ENCODE measurements at regions not wholly inside any gene's neighbourhood (a gene's known extent, or its start where the extent isn't known, plus 50 kb on each side); places are given as distances from the start of the nearest gene placed in this dataset.
"Not testable (repeated sequence)": the region's sequence is repeated elsewhere in the genome, so short reads cannot be mapped to it uniquely, and the experiment has no call there.

DNA sequence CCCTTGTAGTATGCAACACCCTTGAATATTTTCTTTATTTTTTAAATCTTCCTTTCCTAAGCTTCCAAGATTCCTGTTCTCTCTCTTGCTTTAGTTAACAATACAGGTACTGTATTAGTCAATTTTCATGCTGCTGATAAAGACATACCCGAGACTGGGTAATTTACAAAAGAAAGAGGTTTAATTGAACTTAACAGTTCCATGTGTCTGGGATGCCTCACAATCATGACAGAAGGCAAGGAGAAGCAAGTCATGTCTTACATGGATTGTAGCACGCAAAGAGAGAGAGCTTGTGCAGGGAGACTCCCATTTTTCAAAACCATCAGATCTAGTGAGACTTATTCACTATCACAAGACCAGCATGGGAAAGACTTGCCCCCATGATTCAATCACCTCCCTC is 1024.3 kb downstream of the PCDH9 start:
- WGBS = 40% methylated on average over 2 of the region's 2 CpGs
- no peaks in the 10 kb centered on the region for H3K36me3 ChIP-seq (ENCODE audit: insufficient read depth)
- no peak overlapping the region for H3K4me3 ChIP-seq (ENCODE audit: low read depth, low read length)
- H3K4me1 ChIP-seq (ENCODE audit: insufficient read depth) = no peaks in the 10 kb centered on the region
- no peak overlapping the region for H3K27ac ChIP-seq (ENCODE audit: low read depth)
- DNase-seq (ENCODE audit: extremely low spot score) = no peak

DNA sequence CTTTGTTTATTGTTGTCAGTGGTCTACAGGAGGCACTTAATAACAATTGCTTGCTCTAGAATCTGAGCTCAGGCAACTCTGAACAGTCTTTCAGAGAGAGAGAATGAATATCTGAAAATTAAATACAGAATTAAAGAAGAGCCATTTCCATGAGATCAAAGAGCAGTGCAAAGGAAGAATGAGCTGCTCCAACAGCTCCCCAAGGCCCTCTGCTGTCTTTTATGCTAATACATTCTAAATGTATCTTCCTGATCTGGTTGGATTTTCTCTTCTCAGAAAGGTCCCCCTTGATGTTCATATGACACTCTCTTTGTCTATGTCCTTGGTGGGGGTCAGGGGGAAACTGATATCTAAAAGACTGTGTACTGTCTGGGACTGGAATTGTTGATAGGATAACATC is 1029.6 kb downstream of the PCDH9 start:
- Histone ChIP-seq H3K27ac (ENCODE audit: low read depth) (no peak overlapping the region), H3K4me3 (ENCODE audit: low read depth, low read length) (no peak overlapping the region)
- DNase-seq (ENCODE audit: extremely low spot score) = no peak

DNA sequence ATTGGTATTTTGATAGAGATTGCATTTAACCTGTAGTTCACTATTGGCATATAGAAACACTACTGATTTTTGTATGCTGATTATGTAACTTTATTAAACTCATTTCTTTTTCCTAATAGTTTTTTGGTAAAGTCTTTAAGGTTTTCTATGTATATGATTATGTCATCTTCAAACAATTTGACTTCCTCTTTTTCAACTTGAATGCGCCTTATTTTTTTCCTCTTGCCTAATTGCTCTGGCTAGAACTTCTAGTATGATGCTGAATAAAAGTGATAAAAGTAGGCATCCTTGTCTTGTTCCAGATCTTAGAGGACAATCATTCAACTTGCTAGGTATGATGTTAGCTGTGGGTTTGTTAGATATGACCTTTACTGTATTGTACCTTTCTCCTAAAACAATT is 1034.9 kb downstream of the PCDH9 start:
- 98% methylated on average over 1 of the region's 1 CpG for WGBS
- Histone ChIP-seq H3K4me1 (ENCODE audit: insufficient read depth) (no peaks in the 10 kb centered on the region), H3K27ac (ENCODE audit: low read depth) (no peak overlapping the region), H3K36me3 (ENCODE audit: insufficient read depth) (no peaks in the 10 kb centered on the region), H3K4me3 (ENCODE audit: low read depth, low read length) (no peak overlapping the region)
- DNase-seq (ENCODE audit: extremely low spot score) = no peak

More for the DNA sequence above, 1029.6 kb downstream of the PCDH9 start:
- Histone ChIP-seq H3K36me3 (ENCODE audit: insufficient read depth) (no peaks in the 10 kb centered on the region), H3K4me1 (ENCODE audit: insufficient read depth) (no peaks in the 10 kb centered on the region)

DNA sequence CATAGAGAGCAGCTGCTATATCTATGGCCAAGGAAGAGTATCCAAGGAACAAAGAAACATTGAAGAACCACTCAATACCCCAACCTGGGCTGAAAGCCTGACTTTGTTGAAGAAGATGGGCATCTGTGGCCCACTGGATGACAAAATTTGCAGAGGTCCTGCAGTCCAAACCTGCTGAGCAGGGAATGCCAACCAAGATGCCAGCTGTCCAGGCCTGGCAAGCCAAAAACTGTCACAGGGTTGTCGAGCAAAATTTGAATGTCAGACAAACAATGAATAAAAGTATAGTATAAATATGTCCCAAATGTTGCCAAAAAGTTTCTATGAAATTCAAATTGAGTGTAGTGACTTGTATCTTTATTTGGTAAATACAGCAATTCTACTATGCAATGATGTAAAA is 1040.2 kb downstream of the PCDH9 start:
- Histone ChIP-seq H3K36me3 (ENCODE audit: insufficient read depth) (no peaks in the 10 kb centered on the region), H3K27ac (ENCODE audit: low read depth) (no peak overlapping the region), H3K4me3 (ENCODE audit: low read depth, low read length) (no peak overlapping the region), H3K4me1 (ENCODE audit: insufficient read depth) (no peaks in the 10 kb centered on the region)
- no peak for DNase-seq (ENCODE audit: extremely low spot score)
- 71% methylated on average over 1 of the region's 1 CpG for WGBS

DNA sequence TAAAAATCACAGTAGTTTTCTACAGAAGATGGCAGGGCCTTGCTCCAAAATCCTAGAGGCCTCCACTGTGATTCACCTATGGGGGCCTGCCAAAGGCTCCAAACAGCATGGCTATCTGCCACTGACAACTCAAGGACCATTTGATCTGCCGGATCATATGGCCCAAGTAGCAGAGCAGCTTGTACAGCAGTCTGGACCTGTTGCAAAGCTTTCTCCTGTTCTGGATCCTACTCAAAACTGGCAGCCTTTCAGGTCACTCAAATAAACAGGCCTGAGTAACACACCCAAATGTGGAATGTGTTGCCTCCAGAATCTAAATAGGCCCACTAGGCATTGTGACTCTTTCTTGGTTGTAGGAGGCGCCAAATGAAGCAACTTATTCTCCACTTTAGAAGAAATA is 1049.3 kb downstream of the PCDH9 start:
- DNase-seq (ENCODE audit: extremely low spot score) = no peak
- 96% methylated on average over 2 of the region's 2 CpGs for WGBS
- H3K4me1 ChIP-seq (ENCODE audit: insufficient read depth) = no peaks in the 10 kb centered on the region
- H3K27ac ChIP-seq (ENCODE audit: low read depth) = no peak overlapping the region
- no peak overlapping the region for H3K4me3 ChIP-seq (ENCODE audit: low read depth, low read length)
- no peaks in the 10 kb centered on the region for H3K36me3 ChIP-seq (ENCODE audit: insufficient read depth)

DNA sequence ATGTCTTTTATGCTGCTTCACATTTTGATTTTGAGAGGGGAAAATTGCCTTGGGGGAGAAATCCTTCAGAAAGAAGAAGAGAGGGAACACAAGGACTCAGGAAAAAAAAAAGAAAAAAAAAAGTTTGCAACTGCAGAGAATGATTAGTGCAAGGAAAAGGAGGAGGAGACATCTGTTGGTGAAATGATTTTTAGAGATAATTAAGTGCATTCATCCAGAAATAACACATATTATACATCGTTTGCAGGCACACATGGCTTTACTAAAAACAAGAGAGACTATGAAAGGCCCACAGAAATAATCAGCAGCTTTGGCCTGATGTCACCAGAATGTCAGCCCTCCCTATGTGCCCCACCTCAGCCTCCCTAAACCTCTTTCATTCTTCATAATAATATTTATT is 1058.2 kb downstream of the PCDH9 start:
- H3K4me1 ChIP-seq (ENCODE audit: insufficient read depth) = no peaks in the 10 kb centered on the region
- no peak overlapping the region for H3K27ac ChIP-seq (ENCODE audit: low read depth)
- DNase-seq (ENCODE audit: extremely low spot score) = no peak
- H3K4me3 ChIP-seq (ENCODE audit: low read depth, low read length) = no peak overlapping the region
- H3K36me3 ChIP-seq (ENCODE audit: insufficient read depth) = no peaks in the 10 kb centered on the region
- WGBS = 67% methylated on average over 1 of the region's 1 CpG

DNA sequence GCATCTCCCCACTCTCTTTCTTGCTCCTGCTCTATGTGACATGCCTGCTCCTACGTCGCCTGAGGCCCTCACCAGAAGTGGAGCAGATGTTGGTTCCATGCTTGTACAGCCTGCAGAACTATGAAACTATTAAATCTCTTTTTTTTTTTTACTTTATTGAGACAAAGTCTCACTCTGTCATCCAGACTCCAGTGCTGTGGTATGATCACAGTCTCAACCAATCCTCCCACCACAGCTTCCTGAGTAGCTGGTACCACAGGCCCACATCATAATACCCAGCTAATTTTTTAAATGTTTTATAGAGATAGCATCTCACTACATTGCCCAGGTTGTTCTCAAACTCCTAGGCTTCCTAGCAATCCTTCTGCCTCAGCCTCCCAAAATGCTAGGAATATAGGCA is 1067.7 kb downstream of the PCDH9 start:
- H3K4me1 ChIP-seq (ENCODE audit: insufficient read depth) = no peaks in the 10 kb centered on the region
- no peak overlapping the region for H3K4me3 ChIP-seq (ENCODE audit: low read depth, low read length)
- H3K36me3 ChIP-seq (ENCODE audit: insufficient read depth) = no peaks in the 10 kb centered on the region
- no peak for DNase-seq (ENCODE audit: extremely low spot score)
- WGBS = 73% methylated on average over 2 of the region's 2 CpGs
- H3K27ac ChIP-seq (ENCODE audit: low read depth) = no peak overlapping the region

DNA sequence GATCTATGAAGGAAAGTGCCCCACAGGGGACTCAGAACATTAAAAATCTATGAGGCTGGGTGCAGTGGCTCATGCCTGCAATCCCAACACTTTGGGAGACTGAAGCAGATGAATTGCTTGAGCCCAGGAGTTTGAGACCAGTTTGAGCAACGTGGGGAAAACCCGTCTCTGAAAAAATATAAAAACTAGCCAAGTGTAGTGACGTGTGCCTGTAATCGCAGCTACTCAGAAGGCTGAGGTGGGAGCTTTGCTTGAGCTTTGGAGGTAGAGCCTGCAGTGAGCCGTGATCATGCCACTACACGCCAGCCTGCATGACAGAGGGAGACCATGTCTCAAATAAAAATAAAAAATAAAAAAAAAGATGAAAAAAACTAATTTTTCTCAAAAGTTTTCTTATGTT is 1070.6 kb downstream of the PCDH9 start:
- no peak overlapping the region for H3K4me3 ChIP-seq (ENCODE audit: low read depth, low read length)
- WGBS = 91% methylated on average over 6 of the region's 6 CpGs
- no peak for DNase-seq (ENCODE audit: extremely low spot score)
- no peaks in the 10 kb centered on the region for H3K36me3 ChIP-seq (ENCODE audit: insufficient read depth)
- no peak overlapping the region for H3K27ac ChIP-seq (ENCODE audit: low read depth)
- H3K4me1 ChIP-seq (ENCODE audit: insufficient read depth) = no peaks in the 10 kb centered on the region

DNA sequence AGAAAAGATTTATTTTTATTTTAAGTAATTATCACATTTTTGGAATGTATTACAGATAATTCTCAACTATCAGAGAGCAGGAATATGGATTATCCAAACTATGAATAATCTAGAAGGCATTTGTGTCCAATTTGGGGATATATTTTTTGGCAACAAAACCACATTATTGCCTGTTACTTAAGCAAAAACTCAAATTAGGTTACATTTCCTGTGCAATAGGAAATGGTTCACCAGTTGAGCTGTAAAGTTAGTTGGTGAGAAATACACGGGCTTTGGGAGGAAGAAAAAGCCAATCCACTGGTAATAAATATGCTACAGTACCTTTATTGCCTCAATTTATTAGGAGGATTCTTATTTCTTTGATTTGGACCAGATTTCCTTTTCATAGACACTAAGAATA is 1075.2 kb downstream of the PCDH9 start:
- no peaks in the 10 kb centered on the region for H3K36me3 ChIP-seq (ENCODE audit: insufficient read depth)
- no peak for DNase-seq (ENCODE audit: extremely low spot score)
- WGBS = 16% methylated on average over 1 of the region's 1 CpG
- no peak overlapping the region for H3K4me3 ChIP-seq (ENCODE audit: low read depth, low read length)
- no peak overlapping the region for H3K27ac ChIP-seq (ENCODE audit: low read depth)
- no peaks in the 10 kb centered on the region for H3K4me1 ChIP-seq (ENCODE audit: insufficient read depth)

DNA sequence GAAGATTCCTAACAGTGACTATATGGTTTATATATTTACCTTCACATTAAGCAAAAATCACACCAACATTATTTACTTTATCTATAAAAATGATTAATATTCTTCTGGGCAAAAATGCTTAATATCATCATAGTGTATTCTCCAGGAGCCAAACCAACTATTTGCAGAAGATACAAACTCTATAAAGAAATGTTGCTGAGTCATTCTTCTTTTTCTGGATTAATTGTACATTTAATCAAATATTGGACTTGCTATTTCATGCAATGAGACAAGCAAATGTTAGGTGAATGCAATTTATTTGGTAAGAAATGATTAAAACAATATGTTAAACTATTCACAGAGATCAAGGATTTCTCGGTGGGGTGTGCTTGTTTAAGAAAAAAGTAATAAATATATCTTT is 1075.8 kb downstream of the PCDH9 start:
- Histone ChIP-seq H3K4me1 (ENCODE audit: insufficient read depth) (no peaks in the 10 kb centered on the region), H3K36me3 (ENCODE audit: insufficient read depth) (no peaks in the 10 kb centered on the region), H3K27ac (ENCODE audit: low read depth) (no peak overlapping the region), H3K4me3 (ENCODE audit: low read depth, low read length) (no peak overlapping the region)
- DNase-seq (ENCODE audit: extremely low spot score) = no peak
- 70% methylated on average over 1 of the region's 1 CpG for WGBS

DNA sequence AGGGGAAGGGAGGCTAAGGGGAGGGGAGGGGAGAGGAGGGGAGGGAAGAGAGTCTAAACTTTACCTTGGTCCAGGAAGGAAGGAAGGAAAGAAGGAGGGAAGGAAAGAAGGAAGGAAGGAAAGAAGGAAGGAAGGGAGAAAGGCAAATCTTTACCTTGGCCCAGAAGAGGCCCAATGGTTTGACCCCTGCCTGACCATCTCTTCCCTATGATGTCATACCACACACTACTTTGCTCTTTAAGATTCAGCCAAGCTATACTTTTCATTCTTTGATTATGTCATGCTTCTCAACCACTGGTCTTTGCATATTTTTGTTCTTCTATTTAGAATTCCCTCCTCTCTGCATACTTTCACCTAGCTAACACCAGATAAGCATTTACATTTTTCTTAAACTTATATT is 1077.5 kb downstream of the PCDH9 start:
- no peak overlapping the region for H3K4me3 ChIP-seq (ENCODE audit: low read depth, low read length)
- H3K4me1 ChIP-seq (ENCODE audit: insufficient read depth) = no peaks in the 10 kb centered on the region
- no peak for DNase-seq (ENCODE audit: extremely low spot score)
- H3K27ac ChIP-seq (ENCODE audit: low read depth) = no peak overlapping the region
- no peaks in the 10 kb centered on the region for H3K36me3 ChIP-seq (ENCODE audit: insufficient read depth)

DNA sequence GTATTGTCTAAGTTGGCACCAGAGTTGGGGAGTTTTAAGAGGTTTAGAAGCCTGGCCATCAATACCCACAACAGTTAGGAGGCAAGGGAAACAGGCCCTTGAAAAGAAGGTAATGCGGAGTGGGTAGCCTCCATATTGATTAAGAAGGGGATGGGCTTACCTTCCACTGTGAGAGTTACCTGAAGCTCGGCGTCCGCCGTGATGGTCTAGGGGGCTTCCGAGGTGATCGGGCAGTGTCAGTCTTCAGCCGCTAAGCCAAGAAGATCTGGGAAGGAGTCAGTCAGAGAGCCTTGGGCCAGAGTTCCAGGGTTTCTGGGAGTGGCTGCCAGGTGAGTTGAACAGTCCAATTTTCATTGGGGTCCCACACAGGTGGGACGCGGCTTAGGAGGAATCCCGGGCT is 1085.8 kb downstream of the PCDH9 start:
- not testable (repeated sequence) for DNase-seq (ENCODE audit: extremely low spot score); H3K36me3 ChIP-seq (ENCODE audit: insufficient read depth); H3K4me3 ChIP-seq (ENCODE audit: low read depth, low read length); H3K27ac ChIP-seq (ENCODE audit: low read depth); H3K4me1 ChIP-seq (ENCODE audit: insufficient read depth)
- 91% methylated on average over 11 of the region's 11 CpGs for WGBS

DNA sequence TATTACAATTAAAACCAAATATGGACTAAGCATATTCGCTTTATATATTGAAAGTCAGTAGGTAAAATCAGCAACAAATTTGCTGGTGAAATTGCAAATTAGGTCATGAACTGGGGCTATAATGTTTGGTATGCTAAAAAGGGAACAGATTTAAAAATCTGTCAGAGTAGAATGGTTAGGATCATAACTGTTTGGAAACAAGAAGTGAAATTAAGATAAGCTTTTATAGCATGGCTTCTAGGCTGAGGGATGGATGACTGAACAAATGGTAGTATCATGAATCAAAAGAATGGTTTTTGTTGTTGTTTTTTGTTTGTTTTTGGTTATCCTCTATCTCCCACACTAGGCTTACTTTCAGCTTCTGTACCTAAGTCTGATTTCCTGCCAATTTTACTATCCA is 1090.4 kb downstream of the PCDH9 start:
- no peaks in the 10 kb centered on the region for H3K36me3 ChIP-seq (ENCODE audit: insufficient read depth)
- H3K4me1 ChIP-seq (ENCODE audit: insufficient read depth) = no peaks in the 10 kb centered on the region
- DNase-seq (ENCODE audit: extremely low spot score) = no peak
- WGBS = 18% methylated on average over 1 of the region's 1 CpG
- no peak overlapping the region for H3K4me3 ChIP-seq (ENCODE audit: low read depth, low read length)
- H3K27ac ChIP-seq (ENCODE audit: low read depth) = no peak overlapping the region

DNA sequence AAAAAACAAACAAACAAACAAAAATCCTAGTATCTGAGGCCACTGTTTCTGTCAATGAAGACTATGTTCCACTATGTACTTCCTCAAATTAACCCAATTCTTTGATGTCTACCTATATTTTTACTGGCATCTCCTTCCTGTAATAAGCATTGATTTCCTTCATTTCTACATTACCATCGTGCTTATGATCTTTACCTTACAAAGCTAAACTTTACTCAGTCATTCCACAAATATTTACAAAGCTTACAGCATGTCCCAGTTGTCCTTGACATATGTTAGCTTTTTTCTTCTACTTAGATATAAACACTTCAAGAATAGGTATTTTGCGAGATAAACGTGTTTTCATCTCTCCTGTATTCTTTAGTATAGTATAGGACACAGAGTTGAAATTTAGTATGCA is 1090.9 kb downstream of the PCDH9 start:
- Histone ChIP-seq H3K36me3 (ENCODE audit: insufficient read depth) (no peaks in the 10 kb centered on the region), H3K4me3 (ENCODE audit: low read depth, low read length) (no peak overlapping the region), H3K27ac (ENCODE audit: low read depth) (no peak overlapping the region), H3K4me1 (ENCODE audit: insufficient read depth) (no peaks in the 10 kb centered on the region)
- WGBS = 35% methylated on average over 3 of the region's 3 CpGs
- DNase-seq (ENCODE audit: extremely low spot score) = no peak

DNA sequence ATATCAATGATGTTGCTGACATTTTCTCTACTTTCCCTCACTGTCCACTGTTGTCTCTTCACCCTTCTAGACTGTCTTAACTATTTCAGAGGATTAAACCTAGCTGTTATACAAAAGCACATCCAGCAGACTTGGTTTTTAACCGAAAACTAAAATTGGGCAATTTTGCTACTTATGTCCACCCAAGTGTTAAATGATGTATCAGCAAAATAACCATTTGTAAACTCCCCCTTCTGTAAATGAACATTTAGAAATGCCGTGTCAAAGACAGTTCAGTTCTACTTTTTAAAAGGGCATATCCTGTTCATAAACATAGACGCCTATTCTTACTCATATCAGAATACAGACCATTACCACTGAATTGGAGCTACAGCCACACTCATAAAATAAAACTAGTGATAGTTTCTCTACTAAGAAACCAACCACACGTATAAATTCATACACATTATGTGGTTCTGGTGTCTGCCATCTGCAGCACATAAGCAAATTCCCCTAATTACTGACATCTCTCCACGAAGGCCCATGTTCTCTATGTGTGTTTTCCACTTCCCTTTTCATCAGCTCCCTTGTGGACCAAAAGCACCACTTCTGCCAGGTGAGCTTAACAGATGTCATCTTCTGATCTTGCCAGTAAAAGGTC is 1091.8 kb downstream of the PCDH9 start:
- H3K4me3 ChIP-seq (ENCODE audit: low read depth, low read length) = no peak overlapping the region
- no peaks in the 10 kb centered on the region for H3K36me3 ChIP-seq (ENCODE audit: insufficient read depth)
- no peak for DNase-seq (ENCODE audit: extremely low spot score)
- H3K27ac ChIP-seq (ENCODE audit: low read depth) = no peak overlapping the region
- 75% methylated on average over 5 of the region's 5 CpGs for WGBS
- no peaks in the 10 kb centered on the region for H3K4me1 ChIP-seq (ENCODE audit: insufficient read depth)
